SK-N-SH (cell line): ENCODE measurements at regions not wholly inside any gene's neighbourhood (a gene's known extent, or its start where the extent isn't known, plus 50 kb on each side); places are given as distances from the start of the nearest gene placed in this dataset.

Experiments
- CTCF ChIA-PET: fragments of 300-600, 350-600 bp; formaldehyde crosslinking; extraction: SDS; loops from one replicate; lab custom pipeline; 2021; lab: Yijun Ruan, JAX
- POLR2A ChIA-PET: fragments of 350-600 bp; sonication (Branson Sonifier 250); formaldehyde crosslinking; extraction: SDS; loops from one replicate; lab custom pipeline; 2020; ENCODE audit warnings: antibody characterized with exemption, inconsistent platforms; lab: Yijun Ruan, JAX
- DNase-seq: peaks from one replicate; pipeline ENCODE4 v3.0.0; 2012
- H2AFZ ChIP-seq: fragments of 200-600 bp; sonication (generic); 2 replicates; pipeline ENCODE4 v1.8.1; 2016; ENCODE audit warnings: antibody characterized with exemption, mild to moderate bottlenecking, low read depth
- H3F3A ChIP-seq: fragments of 200-600 bp; sonication (generic); replicated peaks from 2 replicates; pipeline ENCODE3; 2016; ENCODE audit warnings: antibody characterized with exemption, mild to moderate bottlenecking; ENCODE audit not compliant: insufficient read depth
- H3K27ac ChIP-seq, 2 experiments: fragments of 200-500 bp in 1 of 2; fragments of 200-600 bp in 1 of 2; sonication (Bioruptor generic) in 1 of 2; sonication (generic), shearing (Covaris generic) in 1 of 2; 2 replicates each; pipeline versions ENCODE4 v1.5.1 to v1.6.1; 2014 to 2016; ENCODE audit warnings: low read depth in 2 of 2, inconsistent platforms in 1 of 2, low read length in 1 of 2, mild to moderate bottlenecking in 1 of 2, mixed read lengths in 1 of 2
- H3K27me3 ChIP-seq: fragments of 200-600 bp; sonication (generic), shearing (Covaris generic); 2 replicates; pipeline ENCODE4 v1.6.1; 2016; ENCODE audit warnings: mixed run types; ENCODE audit not compliant: insufficient read depth
- H3K36me3 ChIP-seq, 2 experiments: fragments of 200-500 bp in 1 of 2; fragments of 200-600 bp in 1 of 2; sonication (Bioruptor generic) in 1 of 2; sonication (generic) in 1 of 2; replicated peaks in 1 of 2; 2 replicates each; pipeline versions ENCODE3 to v1.5.1; 2014 to 2016; ENCODE audit warnings: low read length in 1 of 2, mild to moderate bottlenecking in 1 of 2; ENCODE audit not compliant: insufficient read depth in 2 of 2, control insufficient read depth in 1 of 2
- H3K4me1 ChIP-seq, 2 experiments: fragments of 200-500 bp in 1 of 2; fragments of 200-600 bp in 1 of 2; sonication (Bioruptor generic) in 1 of 2; sonication (generic), shearing (Covaris generic) in 1 of 2; 2 replicates each; pipeline versions ENCODE4 v1.5.1 to v1.6.1; 2014 to 2016; ENCODE audit warnings: low read depth in 1 of 2, low read length in 1 of 2, mixed run types in 1 of 2; ENCODE audit not compliant: insufficient read depth in 2 of 2, control insufficient read depth in 1 of 2
- H3K4me2 ChIP-seq: fragments of 200-600 bp; sonication (generic), shearing (Covaris generic); 2 replicates; pipeline ENCODE4 v1.6.1; 2017; ENCODE audit warnings: mixed run types
- H3K4me3 ChIP-seq, 2 experiments: fragments of 200-500 bp in 1 of 2; fragments of 200-600 bp in 1 of 2; sonication (Bioruptor generic) in 1 of 2; sonication (generic), shearing (Covaris generic) in 1 of 2; 2 replicates each; pipeline versions ENCODE4 v1.5.1 to v1.8.1; 2014 to 2016; ENCODE audit warnings: low read depth in 2 of 2, inconsistent platforms in 1 of 2, low read length in 1 of 2, mild to moderate bottlenecking in 1 of 2, mixed read lengths in 1 of 2, moderate library complexity in 1 of 2
- H3K79me2 ChIP-seq: fragments of 200-600 bp; sonication (generic); 2 replicates; pipeline ENCODE4 v1.8.1; 2017; ENCODE audit warnings: mild to moderate bottlenecking; ENCODE audit not compliant: insufficient read depth
- H3K9ac ChIP-seq: fragments of 200-600 bp; sonication (generic); 2 replicates; pipeline ENCODE4 v1.6.1; 2017; ENCODE audit warnings: mixed run types
- H3K9me2 ChIP-seq: fragments of 200-600 bp; sonication (generic); 2 replicates; pipeline ENCODE4 v1.6.1; 2017; ENCODE audit warnings: mixed run types
- H3K9me3 ChIP-seq: fragments of 200-600 bp; sonication (generic); 2 replicates; pipeline ENCODE4 v1.6.1; 2017; ENCODE audit warnings: mixed run types, mild to moderate bottlenecking, moderate library complexity
- H4K20me1 ChIP-seq: fragments of 200-600 bp; sonication (generic); 2 replicates; pipeline ENCODE4 v1.6.1; 2017; ENCODE audit warnings: mild to moderate bottlenecking, mixed run types; ENCODE audit not compliant: insufficient read depth
- CHD2 ChIP-seq: fragments of 150-350 bp; IDR thresholded peaks from 2 replicates; pipeline ENCODE4 v1.6.1; 2018; ENCODE audit warnings: low read length; ENCODE audit not compliant: partially characterized antibody
- EP300 ChIP-seq, 2 experiments: IDR thresholded peaks; 2 replicates each; pipeline versions ENCODE4 v1.4.0 to v1.6.1; 2012; ENCODE audit warnings: borderline replicate concordance in 1 of 2, low read depth in 1 of 2, low read length in 1 of 2
- EZH2phosphoT487 ChIP-seq: fragments of 200-600 bp; sonication (generic); IDR thresholded peaks from 2 replicates; pipeline ENCODE4 v1.6.1; 2017; ENCODE audit warnings: low read depth, mixed run types, mild to moderate bottlenecking, antibody characterized with exemption, moderate library complexity, borderline replicate concordance
- FOSL2 ChIP-seq: IDR thresholded peaks from 2 replicates; pipeline ENCODE4 v1.4.0; 2012; ENCODE audit warnings: low read depth, mild to moderate bottlenecking, moderate library complexity, borderline replicate concordance
- FOXJ3 ChIP-seq: sonication (generic); formaldehyde crosslinking; IDR thresholded peaks from 2 replicates; pipeline ENCODE4 v1.5.1; 2020; ENCODE audit warnings: mild to moderate bottlenecking, missing genetic modification reagents
- GATA2 ChIP-seq: sonication (generic); formaldehyde crosslinking; IDR thresholded peaks from 2 replicates; pipeline ENCODE4 v1.5.0; 2020; ENCODE audit warnings: mild to moderate bottlenecking, missing genetic modification reagents
- JUND ChIP-seq: IDR thresholded peaks from 2 replicates; pipeline ENCODE4 v1.4.0; 2012
- MXI1 ChIP-seq: IDR thresholded peaks from 2 replicates; pipeline ENCODE4 v1.6.1; 2012; ENCODE audit warnings: mild to moderate bottlenecking, low read depth, low read length, improper control_type of control experiment
- NFIC ChIP-seq: IDR thresholded peaks from 2 replicates; pipeline ENCODE4 v1.4.0; 2012; ENCODE audit warnings: borderline replicate concordance
- RCOR1 ChIP-seq: fragments of 150-350 bp; IDR thresholded peaks from 2 replicates; pipeline ENCODE4 v1.6.1; 2017; ENCODE audit warnings: antibody characterized with exemption, low read length
- RXRA ChIP-seq: IDR thresholded peaks from 2 replicates; pipeline ENCODE4 v1.4.0; 2012; ENCODE audit warnings: low read depth, mild to moderate bottlenecking, borderline replicate concordance
- SIN3A ChIP-seq: IDR thresholded peaks from 2 replicates; pipeline ENCODE4 v1.6.1; 2012; ENCODE audit warnings: low read depth, mild to moderate bottlenecking, low read length, moderate library complexity, borderline replicate concordance
- SMC3 ChIP-seq: IDR thresholded peaks from 2 replicates; pipeline ENCODE4 v1.6.1; 2012; ENCODE audit warnings: low read depth, low read length, improper control_type of control experiment
- TAF1 ChIP-seq: IDR thresholded peaks from 2 replicates; pipeline ENCODE4 v1.6.1; 2012; ENCODE audit warnings: low read depth, mild to moderate bottlenecking, low read length, moderate library complexity, borderline replicate concordance
- TCF12 ChIP-seq: IDR thresholded peaks from 2 replicates; pipeline ENCODE4 v1.4.0; 2012
- TEAD4 ChIP-seq: IDR thresholded peaks from 2 replicates; pipeline ENCODE4 v1.4.0; 2012; ENCODE audit warnings: mild to moderate bottlenecking, borderline replicate concordance; ENCODE audit not compliant: insufficient read depth
- WGBS: methylation state at CpG from one replicate; pipeline ENCODE4 v1.1.6; 2017; ENCODE audit warnings: low lambda C conversion rate; 5-methylcytosine and 5-hydroxymethylcytosine counted together
- TF ChIP-seq, protein P1 (sequence below): IDR thresholded peaks from 2 replicates; pipeline ENCODE4 v1.6.1; 2012; ENCODE audit warnings: mild to moderate bottlenecking, low read depth, low read length, moderate library complexity
- TF ChIP-seq, protein P2 (sequence below): fragments of 150-350 bp; IDR thresholded peaks from 2 replicates; pipeline ENCODE4 v1.6.1; 2017; ENCODE audit warnings: antibody characterized with exemption, low read length, low read depth, borderline replicate concordance
- TF ChIP-seq, protein P3 (sequence below): fragments of 200-600 bp; sonication (generic); IDR thresholded peaks from 2 replicates; pipeline ENCODE4 v1.6.1; 2017; ENCODE audit warnings: antibody characterized with exemption, mild to moderate bottlenecking, moderate library complexity
- TF ChIP-seq, protein P4 (sequence below): IDR thresholded peaks from 2 replicates; pipeline ENCODE4; 2012

DNA sequence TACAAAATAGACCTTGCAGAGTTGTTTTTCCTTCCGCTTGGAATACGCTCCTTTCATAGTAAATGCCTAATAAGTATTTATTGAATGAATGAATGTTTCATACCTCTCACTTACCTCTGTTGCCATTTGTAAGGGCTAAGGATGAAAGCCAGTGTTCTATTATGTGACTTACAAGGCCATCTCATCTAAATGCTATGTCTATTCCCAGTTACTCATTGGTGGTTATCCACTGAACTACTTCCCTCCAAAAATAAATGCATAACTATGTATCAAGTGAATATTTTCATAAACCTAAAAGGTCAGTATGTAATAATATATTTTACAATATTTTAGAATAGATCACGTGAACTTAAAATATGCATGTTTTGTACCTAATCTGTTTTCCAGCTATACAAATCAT, 670.5 kb upstream of the RGMB start:
- WGBS, result 79% methylated on average over 3 of the region's 3 CpGs
- POLR2A ChIA-PET, result no interaction called here
- TF ChIP-seq TEAD4 (no peak), JUND (no peak), NFIC (no peak), SIN3A (no peak), TAF1 (no peak), EZH2phosphoT487 (no peak), GATA2 (CRISPR knock-in tag) (no peak), SMC3 (no peak)
- TF ChIP-seq, protein P1, sequence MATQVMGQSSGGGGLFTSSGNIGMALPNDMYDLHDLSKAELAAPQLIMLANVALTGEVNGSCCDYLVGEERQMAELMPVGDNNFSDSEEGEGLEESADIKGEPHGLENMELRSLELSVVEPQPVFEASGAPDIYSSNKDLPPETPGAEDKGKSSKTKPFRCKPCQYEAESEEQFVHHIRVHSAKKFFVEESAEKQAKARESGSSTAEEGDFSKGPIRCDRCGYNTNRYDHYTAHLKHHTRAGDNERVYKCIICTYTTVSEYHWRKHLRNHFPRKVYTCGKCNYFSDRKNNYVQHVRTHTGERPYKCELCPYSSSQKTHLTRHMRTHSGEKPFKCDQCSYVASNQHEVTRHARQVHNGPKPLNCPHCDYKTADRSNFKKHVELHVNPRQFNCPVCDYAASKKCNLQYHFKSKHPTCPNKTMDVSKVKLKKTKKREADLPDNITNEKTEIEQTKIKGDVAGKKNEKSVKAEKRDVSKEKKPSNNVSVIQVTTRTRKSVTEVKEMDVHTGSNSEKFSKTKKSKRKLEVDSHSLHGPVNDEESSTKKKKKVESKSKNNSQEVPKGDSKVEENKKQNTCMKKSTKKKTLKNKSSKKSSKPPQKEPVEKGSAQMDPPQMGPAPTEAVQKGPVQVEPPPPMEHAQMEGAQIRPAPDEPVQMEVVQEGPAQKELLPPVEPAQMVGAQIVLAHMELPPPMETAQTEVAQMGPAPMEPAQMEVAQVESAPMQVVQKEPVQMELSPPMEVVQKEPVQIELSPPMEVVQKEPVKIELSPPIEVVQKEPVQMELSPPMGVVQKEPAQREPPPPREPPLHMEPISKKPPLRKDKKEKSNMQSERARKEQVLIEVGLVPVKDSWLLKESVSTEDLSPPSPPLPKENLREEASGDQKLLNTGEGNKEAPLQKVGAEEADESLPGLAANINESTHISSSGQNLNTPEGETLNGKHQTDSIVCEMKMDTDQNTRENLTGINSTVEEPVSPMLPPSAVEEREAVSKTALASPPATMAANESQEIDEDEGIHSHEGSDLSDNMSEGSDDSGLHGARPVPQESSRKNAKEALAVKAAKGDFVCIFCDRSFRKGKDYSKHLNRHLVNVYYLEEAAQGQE, result no peak
- TF ChIP-seq, protein P2, sequence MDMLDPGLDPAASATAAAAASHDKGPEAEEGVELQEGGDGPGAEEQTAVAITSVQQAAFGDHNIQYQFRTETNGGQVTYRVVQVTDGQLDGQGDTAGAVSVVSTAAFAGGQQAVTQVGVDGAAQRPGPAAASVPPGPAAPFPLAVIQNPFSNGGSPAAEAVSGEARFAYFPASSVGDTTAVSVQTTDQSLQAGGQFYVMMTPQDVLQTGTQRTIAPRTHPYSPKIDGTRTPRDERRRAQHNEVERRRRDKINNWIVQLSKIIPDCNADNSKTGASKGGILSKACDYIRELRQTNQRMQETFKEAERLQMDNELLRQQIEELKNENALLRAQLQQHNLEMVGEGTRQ, result no peak
- TF ChIP-seq, protein P3, sequence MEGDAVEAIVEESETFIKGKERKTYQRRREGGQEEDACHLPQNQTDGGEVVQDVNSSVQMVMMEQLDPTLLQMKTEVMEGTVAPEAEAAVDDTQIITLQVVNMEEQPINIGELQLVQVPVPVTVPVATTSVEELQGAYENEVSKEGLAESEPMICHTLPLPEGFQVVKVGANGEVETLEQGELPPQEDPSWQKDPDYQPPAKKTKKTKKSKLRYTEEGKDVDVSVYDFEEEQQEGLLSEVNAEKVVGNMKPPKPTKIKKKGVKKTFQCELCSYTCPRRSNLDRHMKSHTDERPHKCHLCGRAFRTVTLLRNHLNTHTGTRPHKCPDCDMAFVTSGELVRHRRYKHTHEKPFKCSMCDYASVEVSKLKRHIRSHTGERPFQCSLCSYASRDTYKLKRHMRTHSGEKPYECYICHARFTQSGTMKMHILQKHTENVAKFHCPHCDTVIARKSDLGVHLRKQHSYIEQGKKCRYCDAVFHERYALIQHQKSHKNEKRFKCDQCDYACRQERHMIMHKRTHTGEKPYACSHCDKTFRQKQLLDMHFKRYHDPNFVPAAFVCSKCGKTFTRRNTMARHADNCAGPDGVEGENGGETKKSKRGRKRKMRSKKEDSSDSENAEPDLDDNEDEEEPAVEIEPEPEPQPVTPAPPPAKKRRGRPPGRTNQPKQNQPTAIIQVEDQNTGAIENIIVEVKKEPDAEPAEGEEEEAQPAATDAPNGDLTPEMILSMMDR, result no peak
- peak overlapping the region in 1 of 2 experiments; percentile 69; a peak in 1 of 4 replicates for H3K27ac ChIP-seq
- no peaks in the 10 kb centered on the region for H4K20me1 ChIP-seq
- H3K36me3 ChIP-seq, result no peaks in the 10 kb centered on the region
- peaks cover 18% of the 10 kb centered on the region for H3F3A ChIP-seq
- H2AFZ ChIP-seq, result no peak overlapping the region
- H3K4me3 ChIP-seq, result no peak overlapping the region
- H3K9me3 ChIP-seq, result no peaks in the 10 kb centered on the region
- no peaks in the 10 kb centered on the region for H3K9me2 ChIP-seq
- no peaks in the 10 kb centered on the region for H3K79me2 ChIP-seq
- no peaks in the 10 kb centered on the region for H3K27me3 ChIP-seq
- no peak overlapping the region for H3K4me2 ChIP-seq
- CTCF ChIA-PET, result no interaction called here
- no peak for DNase-seq
- no peak overlapping the region for H3K9ac ChIP-seq
- peaks cover 0 to 28% of the 10 kb centered on the region in 2 experiments; a peak in 3 of 4 replicates for H3K4me1 ChIP-seq

DNA sequence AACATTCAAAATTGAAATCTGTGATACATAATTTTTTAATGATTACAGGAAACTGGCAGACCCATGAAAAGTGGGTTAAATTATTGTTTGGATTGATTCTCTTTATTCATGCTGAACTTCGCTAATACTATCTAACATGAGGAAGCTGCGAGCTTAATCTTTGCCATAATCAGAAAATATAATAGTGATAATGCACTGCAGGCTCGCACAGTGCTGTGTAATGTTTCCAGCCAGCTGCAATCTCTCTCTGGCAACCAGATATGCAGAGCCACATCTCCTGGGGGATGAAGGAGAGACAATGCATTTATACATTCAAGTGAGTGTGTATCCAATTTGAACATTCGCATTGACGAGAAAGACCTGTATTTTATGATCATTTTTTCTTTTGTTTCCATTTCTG, 669.7 kb upstream of the RGMB start:
- Histone ChIP-seq H2AFZ (no peak overlapping the region), H3K9me3 (no peaks in the 10 kb centered on the region), H3K9me2 (no peaks in the 10 kb centered on the region), H3K4me2 (no peak overlapping the region), H3K36me3 (no peaks in the 10 kb centered on the region), H3F3A (peaks cover 24% of the 10 kb centered on the region), H4K20me1 (no peaks in the 10 kb centered on the region), H3K79me2 (no peaks in the 10 kb centered on the region), H3K4me1 (peaks cover 0 to 32% of the 10 kb centered on the region in 2 experiments; a peak in 3 of 4 replicates), H3K27ac (peak overlapping the region; percentile 5 to 74; a peak in 2 of 4 replicates), H3K27me3 (no peaks in the 10 kb centered on the region), H3K4me3 (no peak overlapping the region), H3K9ac (no peak overlapping the region)
- peak; percentile 39 for DNase-seq
- CTCF ChIA-PET, result no interaction called here
- WGBS, result 47% methylated on average over 5 of the region's 5 CpGs
- POLR2A ChIA-PET, result no interaction called here
- no peak for TF ChIP-seq RXRA
- peak; percentile 48; the same call in 1 of the 2 replicates for TF ChIP-seq FOXJ3
- TF ChIP-seq CHD2, result peak; percentile 78
- TF ChIP-seq TAF1, result no peak
- TF ChIP-seq SMC3, result no peak
- peak; percentile 47 for TF ChIP-seq TCF12
- TF ChIP-seq, protein P4, sequence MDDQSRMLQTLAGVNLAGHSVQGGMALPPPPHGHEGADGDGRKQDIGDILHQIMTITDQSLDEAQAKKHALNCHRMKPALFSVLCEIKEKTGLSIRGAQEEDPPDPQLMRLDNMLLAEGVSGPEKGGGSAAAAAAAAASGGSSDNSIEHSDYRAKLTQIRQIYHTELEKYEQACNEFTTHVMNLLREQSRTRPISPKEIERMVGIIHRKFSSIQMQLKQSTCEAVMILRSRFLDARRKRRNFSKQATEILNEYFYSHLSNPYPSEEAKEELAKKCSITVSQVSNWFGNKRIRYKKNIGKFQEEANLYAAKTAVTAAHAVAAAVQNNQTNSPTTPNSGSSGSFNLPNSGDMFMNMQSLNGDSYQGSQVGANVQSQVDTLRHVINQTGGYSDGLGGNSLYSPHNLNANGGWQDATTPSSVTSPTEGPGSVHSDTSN, result 0 out of 2 replicates have a peak, but pooled peaks have one; percentile 3
- peak; percentile 91 for TF ChIP-seq GATA2 (CRISPR knock-in tag)
- TF ChIP-seq FOSL2, result no peak
- peak; percentile 97 for TF ChIP-seq RCOR1
- TF ChIP-seq MXI1, result no peak
- peak in 1 of 2 experiments; percentile 87; a peak in 2 of 4 replicates for TF ChIP-seq EP300 (IDR thresholded peaks at IDR 0.05; ENCODE audit: borderline replicate concordance in 1 of 2, low read depth in 1 of 2, low read length in 1 of 2)
